NCI-H2107 (cell line): ENCODE measurements at regions not wholly inside any gene's neighbourhood (a gene's known extent, or its start where the extent isn't known, plus 50 kb on each side); places are given as distances from the start of the nearest gene placed in this dataset.
"Not testable (repeated sequence)": the region's sequence is repeated elsewhere in the genome, so short reads cannot be mapped to it uniquely, and the experiment has no call there.

Experiments
- DNase-seq: peaks from one replicate; lab custom pipeline; 2025; lab: John Stamatoyannopoulos, UW

- not testable (repeated sequence) for DNase-seq
Observed at GRCh38 chr9:75459311-75459710, 371.0 kb downstream of the OSTF1 start.

GRCh38 chr9:75461183-75461582 lies 372.9 kb downstream of the OSTF1 start:
- no peak for DNase-seq

DNA sequence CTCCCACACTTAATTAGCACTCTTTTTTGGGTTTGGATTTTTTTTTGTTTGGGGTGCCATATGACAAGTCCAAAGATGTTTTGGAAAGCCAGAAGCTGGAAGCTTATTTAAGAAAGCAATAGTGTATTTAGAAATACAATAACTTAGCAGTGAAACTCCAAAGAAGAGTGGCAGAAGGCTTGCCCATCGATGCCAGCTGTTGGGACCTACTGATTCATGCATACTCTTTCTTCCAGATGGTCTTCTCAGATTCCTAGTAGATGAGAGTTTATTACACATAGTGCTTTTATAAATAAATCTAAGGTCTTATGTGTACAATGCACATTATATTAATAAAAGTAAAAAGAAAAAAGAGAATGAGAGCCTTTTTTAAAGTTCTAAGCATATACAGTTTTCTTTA lies 374.6 kb downstream of the OSTF1 start:
- DNase-seq: no peak

DNA sequence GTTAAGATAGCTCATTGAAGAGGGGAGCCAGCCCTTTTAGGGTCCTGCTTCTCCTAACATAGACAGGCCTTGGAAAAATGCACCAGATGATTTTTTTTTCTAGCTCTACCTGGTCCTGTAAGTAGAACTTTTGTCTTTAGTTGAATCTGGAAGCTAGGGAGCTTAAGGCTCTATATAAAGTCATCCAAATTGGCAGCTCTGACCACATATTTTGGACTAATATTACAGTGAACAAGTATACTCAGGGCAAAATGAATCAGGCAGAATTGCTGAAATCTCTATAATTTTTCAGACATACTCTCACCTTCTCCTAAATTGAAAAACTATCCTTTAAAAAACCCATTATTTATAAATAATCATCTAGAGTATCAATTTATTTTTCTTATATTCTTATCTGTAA lies 375.6 kb downstream of the OSTF1 start:
- DNase-seq: no peak

DNA sequence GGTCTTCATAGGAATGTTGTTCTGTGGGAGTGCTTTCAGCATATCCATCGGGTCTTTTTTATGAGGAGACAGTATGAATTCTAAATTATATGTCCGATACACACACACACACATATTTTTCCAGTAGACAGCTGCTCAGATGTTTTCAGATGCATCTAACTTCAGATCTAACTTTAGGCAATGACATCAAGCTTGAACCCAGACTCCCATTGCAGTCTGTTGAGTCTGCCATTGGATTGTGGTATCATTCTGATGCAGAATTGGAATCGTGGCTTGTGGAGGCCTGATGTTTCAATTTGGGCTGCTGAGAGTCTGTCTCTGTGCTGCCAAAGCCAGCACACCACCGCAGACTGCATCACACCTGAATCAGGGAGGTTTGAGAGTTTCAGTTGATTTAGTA lies 376.4 kb downstream of the OSTF1 start:
- no peak for DNase-seq

- DNase-seq: no peak
Observed at GRCh38 chr9:75467142-75467541, 378.8 kb downstream of the OSTF1 start.

- no peak for DNase-seq
Observed at GRCh38 chr9:75471549-75472114, 383.3 kb downstream of the OSTF1 start.

- DNase-seq: no peak
Observed at GRCh38 chr9:75482566-75482965, 394.3 kb downstream of the OSTF1 start.

GRCh38 chr9:75483636-75484035 lies 395.3 kb downstream of the OSTF1 start:
- DNase-seq: no peak

DNA sequence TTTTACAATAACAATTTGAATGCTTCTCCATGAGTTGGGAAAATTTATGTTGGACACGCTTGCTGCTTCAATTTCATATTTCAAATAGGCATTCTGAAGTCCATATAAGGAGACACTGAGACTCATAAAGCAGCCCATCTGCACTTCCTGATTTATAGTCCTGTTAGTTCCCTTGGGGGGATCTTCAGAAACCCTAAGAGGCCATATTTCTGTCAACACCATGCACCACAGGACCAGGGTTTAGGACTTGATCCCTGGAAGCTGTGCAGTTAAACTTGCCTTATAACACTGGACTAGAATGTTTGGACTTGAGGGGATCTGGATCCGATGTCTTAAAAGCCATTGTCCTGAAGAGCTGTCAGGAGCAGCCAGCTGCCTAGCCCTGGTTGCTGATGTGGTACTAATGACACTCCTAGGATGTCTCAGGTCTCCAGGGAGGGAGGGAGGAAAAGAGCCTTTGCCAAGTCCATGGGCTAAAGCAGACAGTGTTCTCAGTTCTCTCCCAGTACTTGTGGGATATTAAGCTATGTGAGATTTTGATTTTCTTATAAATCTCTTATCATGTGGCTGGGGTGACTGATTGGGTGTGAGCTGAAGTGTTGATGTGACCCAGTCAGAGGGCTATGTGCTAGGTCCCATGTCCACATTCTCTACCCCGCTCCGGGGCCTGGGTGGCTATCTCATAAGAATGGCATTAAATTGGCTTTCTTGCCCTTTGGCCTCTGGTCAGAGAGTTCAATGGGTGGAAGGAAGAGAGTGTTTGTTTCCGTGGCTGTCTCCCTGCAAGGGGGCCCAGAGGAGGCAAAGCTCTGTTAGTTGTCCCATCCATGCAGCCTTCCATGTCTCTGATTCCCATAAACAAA lies 399.8 kb downstream of the OSTF1 start:
- no peak for DNase-seq

GRCh38 chr9:75488719-75489110 lies 400.4 kb downstream of the OSTF1 start:
- no peak for DNase-seq

- DNase-seq: no peak
Observed at GRCh38 chr9:75490326-75490725, 400.1 kb upstream of the PCSK5 start.

DNA sequence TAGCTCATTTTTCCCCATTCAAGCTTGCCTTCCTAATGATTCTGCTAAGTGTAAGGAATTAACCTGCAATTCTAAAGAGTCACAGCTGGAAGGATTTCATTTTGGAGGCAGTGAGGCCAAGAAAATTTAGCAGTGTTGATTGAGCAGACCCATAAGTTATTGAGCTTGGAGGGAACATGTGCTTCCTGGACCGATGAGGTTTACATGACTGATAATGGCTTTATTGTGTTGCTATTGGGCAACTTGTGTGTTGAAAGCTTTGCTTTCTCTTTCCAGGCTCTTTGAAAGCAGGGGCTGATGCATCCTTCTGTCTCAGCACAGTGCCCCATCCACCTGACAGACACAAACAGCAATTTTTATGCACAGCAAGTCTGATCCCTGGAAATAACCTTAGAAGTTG lies 398.9 kb upstream of the PCSK5 start:
- no peak for DNase-seq

- no peak for DNase-seq
Observed at GRCh38 chr9:75499812-75500211, 390.7 kb upstream of the PCSK5 start.

GRCh38 chr9:75500479-75500878 lies 390.0 kb upstream of the PCSK5 start:
- DNase-seq: no peak

DNA sequence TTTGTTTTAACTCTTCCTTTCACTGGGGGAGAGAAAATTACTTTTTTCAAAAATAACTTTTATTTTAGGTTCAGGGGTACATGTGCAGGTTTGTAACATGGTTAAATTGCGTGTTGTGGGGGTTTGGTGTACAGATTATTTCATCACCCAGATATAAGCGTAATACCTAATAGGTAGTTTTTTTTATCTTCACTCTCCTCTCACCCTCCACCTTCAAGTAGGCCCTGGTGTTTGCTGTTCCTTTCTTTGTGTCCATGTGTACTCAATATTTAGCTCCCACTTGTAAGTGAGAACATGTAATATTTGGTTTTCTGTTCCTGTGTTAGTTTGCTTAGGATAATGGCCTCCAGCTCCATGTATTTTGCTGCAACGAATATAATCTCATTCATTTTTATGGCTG lies 389.5 kb upstream of the PCSK5 start:
- DNase-seq: not testable (repeated sequence)

DNA sequence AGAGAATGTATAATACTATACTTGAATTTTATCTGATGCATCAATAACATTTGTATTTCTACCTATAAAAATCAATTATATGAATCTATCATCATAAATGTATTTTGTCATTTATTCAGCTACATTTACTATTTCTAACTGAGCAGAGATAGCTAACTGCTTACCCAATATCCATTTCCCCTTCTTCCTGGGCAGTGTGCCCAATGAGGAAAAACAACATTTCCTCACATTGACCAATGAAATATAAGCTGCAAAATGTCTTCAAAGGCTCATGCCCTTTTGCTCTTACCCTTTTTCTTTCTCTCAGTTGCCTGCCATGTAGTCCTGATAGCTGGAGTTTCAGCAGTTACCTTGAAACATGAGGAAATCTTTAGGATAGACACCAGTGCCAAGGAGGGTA lies 385.8 kb upstream of the PCSK5 start:
- DNase-seq: no peak

DNA sequence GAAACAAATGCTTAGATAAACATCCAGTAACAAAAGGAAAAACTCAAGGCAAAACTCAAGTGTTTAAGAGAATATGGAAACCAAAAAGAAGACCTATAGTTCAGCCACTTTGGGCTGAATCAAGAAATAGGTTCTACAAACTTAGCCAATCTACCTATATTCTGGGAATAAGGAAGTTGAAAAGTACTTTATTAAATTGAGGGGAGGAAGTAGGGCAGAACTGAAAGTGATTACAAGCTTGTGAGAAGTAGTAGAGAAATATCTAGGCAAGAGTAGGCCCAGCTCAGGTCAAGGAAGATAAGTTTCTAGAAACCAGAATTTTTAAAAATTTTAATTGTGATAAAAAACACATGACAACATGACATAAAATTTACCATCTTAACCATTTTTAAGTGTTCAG lies 384.8 kb upstream of the PCSK5 start:
- DNase-seq: no peak

- no peak for DNase-seq
Observed at GRCh38 chr9:75529463-75529862, 361.0 kb upstream of the PCSK5 start.

- DNase-seq: no peak
Observed at GRCh38 chr9:75531588-75531987, 358.9 kb upstream of the PCSK5 start.

- DNase-seq: no peak
Observed at GRCh38 chr9:75532233-75533050, 358.0 kb upstream of the PCSK5 start.

DNA sequence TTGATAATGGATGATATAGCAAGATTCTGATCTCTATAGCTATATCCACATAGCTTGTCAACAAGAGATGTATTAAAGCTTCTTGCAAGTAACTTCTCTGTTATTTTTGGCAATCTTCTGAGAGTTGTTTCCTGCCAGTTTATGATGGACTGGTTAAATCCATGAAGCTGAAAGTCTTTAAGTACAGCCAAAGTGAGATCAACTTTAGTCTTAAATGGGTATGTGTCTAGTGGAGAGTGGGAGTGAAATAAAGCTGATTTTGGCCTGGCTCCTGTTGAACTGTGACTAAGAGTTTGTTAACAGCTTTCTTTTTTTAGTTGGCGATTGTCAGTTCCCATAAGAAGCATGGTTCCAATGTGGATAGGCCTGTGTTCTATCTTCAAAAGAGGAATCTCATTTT lies 350.9 kb upstream of the PCSK5 start:
- no peak for DNase-seq

GRCh38 chr9:75540185-75540584 lies 350.3 kb upstream of the PCSK5 start:
- no peak for DNase-seq
